Choroid plexus epithelial cell (primary cell): ENCODE measurements at regions not wholly inside any gene's neighbourhood (a gene's known extent, or its start where the extent isn't known, plus 50 kb on each side); places are given as distances from the start of the nearest gene placed in this dataset.

Source experiments
- DNase-seq: peaks from one replicate; pipeline ENCODE4 v3.0.0-alpha.2; 2010; ENCODE audit warnings: low read depth
- H3K4me3 ChIP-seq: 2 replicates; pipeline ENCODE4 v1.5.1; 2011; ENCODE audit warnings: low read depth, mild to moderate bottlenecking, control low read depth, low read length, moderate library complexity
- TF ChIP-seq, protein P1 (sequence below): conservative IDR thresholded peaks from 2 replicates; pipeline ENCODE4 v1.5.1; 2011; ENCODE audit warnings: low read depth, mild to moderate bottlenecking, control low read depth, inconsistent platforms, low read length, moderate library complexity

DNA sequence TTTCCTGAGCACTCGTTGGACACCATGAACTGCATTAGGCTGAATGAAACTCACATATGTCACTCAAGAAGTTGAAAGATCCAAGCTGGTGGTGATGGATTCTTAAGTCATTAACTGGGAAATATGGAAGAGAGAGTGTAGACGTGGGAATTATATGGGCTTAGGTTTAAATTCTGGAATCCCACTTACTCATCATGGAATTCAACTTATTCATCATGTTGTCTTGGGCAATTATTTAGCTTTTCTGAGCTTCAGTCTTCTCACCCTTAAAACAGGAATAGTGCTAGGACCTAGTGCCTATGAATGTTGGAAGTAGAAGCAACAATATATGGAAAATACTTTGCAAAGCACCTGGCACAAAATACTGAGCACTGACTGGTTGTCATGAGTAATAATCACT is 292.4 kb upstream of the TBX3 start:
- no peak for DNase-seq
- TF ChIP-seq, protein P1, sequence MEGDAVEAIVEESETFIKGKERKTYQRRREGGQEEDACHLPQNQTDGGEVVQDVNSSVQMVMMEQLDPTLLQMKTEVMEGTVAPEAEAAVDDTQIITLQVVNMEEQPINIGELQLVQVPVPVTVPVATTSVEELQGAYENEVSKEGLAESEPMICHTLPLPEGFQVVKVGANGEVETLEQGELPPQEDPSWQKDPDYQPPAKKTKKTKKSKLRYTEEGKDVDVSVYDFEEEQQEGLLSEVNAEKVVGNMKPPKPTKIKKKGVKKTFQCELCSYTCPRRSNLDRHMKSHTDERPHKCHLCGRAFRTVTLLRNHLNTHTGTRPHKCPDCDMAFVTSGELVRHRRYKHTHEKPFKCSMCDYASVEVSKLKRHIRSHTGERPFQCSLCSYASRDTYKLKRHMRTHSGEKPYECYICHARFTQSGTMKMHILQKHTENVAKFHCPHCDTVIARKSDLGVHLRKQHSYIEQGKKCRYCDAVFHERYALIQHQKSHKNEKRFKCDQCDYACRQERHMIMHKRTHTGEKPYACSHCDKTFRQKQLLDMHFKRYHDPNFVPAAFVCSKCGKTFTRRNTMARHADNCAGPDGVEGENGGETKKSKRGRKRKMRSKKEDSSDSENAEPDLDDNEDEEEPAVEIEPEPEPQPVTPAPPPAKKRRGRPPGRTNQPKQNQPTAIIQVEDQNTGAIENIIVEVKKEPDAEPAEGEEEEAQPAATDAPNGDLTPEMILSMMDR = no peak
- H3K4me3 ChIP-seq = no peak overlapping the region

DNA sequence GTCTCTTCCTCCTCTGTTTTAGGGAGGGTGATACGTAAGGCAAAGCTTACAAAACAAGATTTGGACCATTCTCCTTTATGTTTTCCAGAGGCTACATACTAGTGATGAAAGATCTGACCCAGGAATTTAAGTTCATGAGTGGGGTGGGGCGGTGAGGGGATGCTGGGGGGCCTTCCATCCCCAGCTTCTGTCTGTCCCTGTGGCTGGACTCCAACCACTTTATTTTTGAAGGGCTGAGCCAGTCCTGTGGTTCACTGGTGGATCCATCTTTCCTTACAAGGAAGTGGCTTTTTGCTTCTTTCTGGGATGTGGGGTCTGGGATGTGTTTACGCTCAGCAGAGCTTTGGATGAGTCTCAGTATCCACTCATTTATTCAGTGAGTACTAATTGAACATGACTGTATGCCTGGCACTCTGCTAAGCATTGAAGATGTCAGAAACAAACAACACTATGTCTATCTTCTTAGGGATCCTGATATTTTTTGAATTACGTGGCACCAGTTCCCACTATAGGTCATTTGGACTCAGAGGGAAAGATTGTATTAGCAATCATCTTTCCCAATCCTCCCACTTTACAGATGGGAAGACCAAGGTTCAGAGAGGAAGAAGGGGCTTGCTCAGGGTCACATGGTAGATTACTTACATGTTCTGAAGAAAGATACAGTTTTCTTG is 291.8 kb upstream of the TBX3 start:
- TF ChIP-seq, protein P1 = no peak
- DNase-seq = no peak
- no peak overlapping the region for H3K4me3 ChIP-seq

DNA sequence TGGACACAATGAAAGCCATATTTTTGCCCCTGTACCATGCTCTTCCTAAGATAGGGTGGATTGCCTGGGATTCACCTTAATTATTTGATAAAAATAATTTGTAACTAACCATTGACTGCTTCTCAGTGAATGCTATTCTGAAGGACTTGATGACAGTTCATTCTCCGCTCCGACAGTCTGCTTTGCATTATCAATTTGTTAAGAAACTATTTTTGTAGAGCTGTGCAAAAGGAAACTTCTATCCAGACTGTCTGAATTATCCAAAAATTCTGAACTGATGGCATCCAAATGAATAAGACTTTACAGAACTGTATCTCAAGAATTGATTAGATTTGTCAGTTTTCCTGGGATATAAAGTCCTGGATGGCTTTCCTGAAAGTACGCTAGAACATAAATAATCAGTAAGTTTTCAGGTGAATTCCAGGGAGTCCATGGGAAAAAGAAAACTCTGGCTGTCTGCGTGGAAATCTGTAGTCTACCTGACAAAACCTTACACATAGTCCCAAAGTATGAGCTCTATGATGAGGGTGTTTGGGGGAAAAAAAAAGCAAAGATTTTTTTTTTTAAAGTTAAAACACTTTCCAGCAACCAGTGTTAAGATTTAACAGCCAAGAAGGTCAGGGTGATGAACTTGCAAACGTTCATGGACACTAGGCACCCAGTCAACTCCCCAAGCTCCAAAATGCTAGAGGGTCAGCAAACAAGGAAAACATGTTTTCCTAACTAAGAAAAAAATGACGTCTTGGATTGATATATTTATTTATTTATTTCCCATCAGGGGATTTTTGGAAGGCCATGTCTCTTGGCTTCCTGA is 291.1 kb upstream of the TBX3 start:
- no peak for DNase-seq
- no peak overlapping the region for H3K4me3 ChIP-seq
- TF ChIP-seq, protein P1 = no peak

DNA sequence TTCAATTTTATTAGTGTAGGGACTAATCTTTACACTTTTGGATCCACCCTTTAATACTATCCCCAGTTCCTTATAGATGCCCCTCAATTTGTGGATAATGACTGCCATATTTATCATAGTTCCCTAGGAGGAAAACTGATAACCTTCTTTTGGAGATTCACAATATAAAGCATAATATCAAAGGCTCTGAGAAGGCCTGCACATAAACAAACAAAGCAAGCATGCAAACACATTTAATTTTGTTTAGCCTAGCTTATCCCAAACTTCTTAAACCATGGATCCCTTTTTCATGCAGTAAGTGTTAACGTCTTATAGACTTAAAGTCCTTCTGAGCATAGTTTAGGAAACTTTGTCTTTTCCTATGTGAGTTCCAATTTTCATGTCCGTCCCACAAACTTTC is 290.4 kb upstream of the TBX3 start:
- H3K4me3 ChIP-seq = no peak overlapping the region
- no peak for DNase-seq
- TF ChIP-seq, protein P1 = no peak

DNA sequence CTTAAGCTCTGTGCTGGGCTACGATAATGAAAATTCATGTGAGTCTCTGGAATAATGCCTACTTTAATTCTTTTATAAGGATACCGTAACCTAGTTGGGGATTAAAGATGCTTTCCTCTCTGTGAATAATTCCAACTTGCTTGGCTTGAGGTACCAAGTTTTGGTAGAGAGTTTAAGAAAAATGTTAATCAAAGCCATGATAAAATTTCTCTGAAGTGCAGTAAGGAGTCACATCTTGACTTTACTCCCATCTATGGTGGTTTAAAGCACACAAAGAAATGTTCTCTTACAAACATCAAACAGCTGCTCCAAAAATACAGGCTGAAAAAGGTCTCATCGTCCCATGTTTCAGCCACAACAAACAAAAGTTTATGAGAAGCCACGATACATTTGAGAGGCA is 284.8 kb upstream of the TBX3 start:
- DNase-seq = no peak
- H3K4me3 ChIP-seq = no peak overlapping the region
- TF ChIP-seq, protein P1 = no peak

DNA sequence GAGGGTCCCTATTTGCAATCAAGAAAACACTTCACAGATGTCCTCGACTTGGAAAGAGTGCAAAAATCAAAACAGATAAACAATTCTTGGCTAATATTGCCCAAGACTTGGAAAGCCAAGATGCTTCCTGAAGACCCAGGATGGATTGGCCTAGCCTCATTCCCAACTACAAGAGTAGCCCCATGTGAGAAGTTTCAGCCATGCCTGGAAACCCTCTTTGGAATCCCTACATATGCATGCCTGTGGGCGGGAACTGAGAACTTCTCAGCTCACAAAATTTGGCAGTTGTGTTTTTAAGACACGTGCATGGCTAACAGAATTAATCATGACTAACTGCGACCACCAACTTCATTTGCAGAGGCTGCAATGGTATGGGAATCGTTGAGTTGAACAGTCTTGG is 283.2 kb upstream of the TBX3 start:
- TF ChIP-seq, protein P1 = no peak
- H3K4me3 ChIP-seq = no peak overlapping the region
- DNase-seq = no peak
